Peyer's patch (tissue), 4 donors: ENCODE measurements at regions not wholly inside any gene's neighbourhood (a gene's known extent, or its start where the extent isn't known, plus 50 kb on each side); places are given as distances from the start of the nearest gene placed in this dataset.

ENCODE experiments used
- POLR2A ChIP-seq, 2 donors: fragments of 450-650 bp; IDR thresholded peaks; one replicate each; pipeline ENCODE4 v1.5.1; 2017; ENCODE audit warnings: antibody characterized with exemption in 2 of 2, mild to moderate bottlenecking in 2 of 2, moderate library complexity in 2 of 2
- TF ChIP-seq, protein P1 (sequence below), 6 experiments: fragments of 450-650 bp in 4 of 6; fragments of 200-600 bp in 2 of 6; sonication (generic) in 1 of 6; IDR thresholded peaks; one replicate each; pipeline ENCODE4 v1.5.1; 2017 to 2019; ENCODE audit warnings: antibody characterized with exemption in 6 of 6, mild to moderate bottlenecking in 3 of 6, moderate library complexity in 1 of 6

DNA sequence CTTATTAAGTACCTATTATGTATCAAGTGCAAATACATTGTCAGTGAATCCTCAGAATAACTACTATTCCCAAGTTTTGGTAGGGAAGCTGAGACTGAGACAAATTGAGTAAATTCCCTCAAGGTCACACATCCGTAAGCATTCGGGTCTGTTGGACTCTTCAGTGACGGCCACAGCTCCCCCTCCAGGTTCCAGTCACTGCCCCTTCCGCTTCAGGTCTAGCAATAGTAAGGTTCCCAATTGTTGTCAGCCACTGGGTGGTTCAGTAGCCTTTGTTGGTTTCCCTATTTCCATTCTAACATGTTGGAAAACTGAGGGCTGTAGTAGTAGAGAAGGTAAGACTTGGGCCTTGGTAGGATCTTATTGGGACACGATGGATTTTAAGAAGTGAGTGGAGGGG, 54.9 kb upstream of the TNRC6B start:
- TF ChIP-seq, protein P1, sequence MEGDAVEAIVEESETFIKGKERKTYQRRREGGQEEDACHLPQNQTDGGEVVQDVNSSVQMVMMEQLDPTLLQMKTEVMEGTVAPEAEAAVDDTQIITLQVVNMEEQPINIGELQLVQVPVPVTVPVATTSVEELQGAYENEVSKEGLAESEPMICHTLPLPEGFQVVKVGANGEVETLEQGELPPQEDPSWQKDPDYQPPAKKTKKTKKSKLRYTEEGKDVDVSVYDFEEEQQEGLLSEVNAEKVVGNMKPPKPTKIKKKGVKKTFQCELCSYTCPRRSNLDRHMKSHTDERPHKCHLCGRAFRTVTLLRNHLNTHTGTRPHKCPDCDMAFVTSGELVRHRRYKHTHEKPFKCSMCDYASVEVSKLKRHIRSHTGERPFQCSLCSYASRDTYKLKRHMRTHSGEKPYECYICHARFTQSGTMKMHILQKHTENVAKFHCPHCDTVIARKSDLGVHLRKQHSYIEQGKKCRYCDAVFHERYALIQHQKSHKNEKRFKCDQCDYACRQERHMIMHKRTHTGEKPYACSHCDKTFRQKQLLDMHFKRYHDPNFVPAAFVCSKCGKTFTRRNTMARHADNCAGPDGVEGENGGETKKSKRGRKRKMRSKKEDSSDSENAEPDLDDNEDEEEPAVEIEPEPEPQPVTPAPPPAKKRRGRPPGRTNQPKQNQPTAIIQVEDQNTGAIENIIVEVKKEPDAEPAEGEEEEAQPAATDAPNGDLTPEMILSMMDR (IDR thresholded peaks at IDR 0.05), result no peak
- no peak for TF ChIP-seq POLR2A (IDR thresholded peaks at IDR 0.05)
